CD4-positive, alpha-beta T cell treated with Interleukin-4 for 1 hour (primary cell): ENCODE measurements at regions not wholly inside any gene's neighbourhood (a gene's known extent, or its start where the extent isn't known, plus 50 kb on each side); places are given as distances from the start of the nearest gene placed in this dataset.
"Not testable (repeated sequence)": the region's sequence is repeated elsewhere in the genome, so short reads cannot be mapped to it uniquely, and the experiment has no call there.

Experiments used
- DNase-seq, 2 donors: peaks; one replicate each; pipeline ENCODE4 v3.0.0-alpha.2; 2020 to 2022

DNA sequence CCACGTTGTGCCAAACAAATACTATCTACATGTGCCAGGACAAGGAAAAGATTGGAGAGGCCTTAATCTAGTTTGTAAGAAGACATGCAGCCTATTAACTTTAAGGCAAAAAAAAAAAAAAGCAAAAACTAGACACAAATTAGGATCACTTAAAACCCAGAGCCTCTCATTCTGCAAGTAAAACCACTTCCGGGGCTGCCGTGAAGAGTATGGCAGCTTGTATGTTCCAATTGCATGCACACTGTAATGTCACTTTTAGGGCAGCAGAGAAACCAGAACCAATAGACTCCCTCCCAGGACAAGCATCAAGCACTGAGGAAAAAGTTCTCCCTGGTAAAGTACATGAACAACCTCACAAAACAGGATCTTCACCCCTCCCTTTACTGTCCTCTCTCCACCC lies 70.6 kb downstream of the RSL24D1 start:
- DNase-seq: no peak

DNA sequence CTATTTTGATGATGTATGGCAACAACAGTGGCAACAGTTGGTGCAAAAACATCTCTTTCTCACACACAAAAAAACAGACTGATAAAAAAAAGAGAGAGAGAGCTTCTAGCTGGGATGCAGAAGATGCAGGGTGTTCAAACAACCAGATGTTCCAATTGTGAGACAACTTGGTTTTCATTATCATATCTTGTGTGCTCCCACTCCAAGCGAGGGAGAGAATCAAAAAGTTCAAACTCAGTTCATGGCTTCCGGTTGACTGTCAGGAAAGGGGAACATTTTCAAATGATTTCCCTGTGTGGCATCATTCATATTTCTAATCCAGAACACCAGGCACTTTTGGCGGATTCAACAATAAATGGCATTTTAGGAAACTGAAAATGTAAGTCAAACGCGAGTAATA lies 72.1 kb downstream of the RSL24D1 start:
- DNase-seq: no peak

DNA sequence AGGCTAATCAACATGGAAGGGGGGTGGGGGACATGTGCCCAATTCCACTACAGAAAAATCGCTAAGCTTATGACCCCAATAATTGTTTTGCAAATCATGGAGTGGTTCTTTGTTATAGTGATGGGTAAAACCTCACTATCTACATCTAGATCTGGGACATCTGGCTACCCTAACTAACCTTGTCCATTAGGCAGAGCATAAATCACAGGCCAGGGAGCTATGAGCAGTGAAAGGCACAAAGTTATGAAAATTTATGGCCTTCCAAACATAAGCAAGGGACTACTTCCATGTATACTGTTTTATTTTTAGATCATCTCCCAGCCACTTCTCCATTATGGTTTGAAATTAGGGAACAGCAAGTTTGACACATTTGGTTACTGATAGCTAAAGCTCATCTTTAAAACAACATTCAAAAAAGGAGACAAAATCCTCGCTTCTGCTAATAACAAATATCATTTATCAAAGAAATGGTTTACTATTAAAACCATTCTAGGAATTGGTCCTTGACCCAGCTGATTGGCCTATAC lies 78.3 kb downstream of the RSL24D1 start:
- no peak for DNase-seq

DNA sequence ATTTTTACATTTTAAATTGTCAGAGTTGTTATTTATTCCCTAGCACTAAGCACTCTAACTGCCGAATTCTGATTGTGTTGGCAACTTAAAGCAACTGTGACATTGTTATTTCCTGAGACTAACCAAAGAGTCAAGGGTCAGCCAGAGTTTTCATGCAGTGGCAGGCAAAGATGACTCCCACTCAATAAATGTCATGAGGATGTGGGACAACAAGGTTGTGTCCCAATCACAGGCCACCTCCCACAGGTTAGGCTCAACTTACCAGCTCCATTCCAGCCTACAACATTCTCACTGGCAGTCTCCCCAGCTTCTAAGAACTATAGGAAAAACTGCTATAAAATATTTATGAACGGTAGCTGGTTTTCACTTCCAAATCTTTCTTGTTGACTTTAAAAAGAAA lies 80.1 kb downstream of the RSL24D1 start:
- DNase-seq: no peak

GRCh38 chr15:55113736-55114135 lies 83.0 kb downstream of the RSL24D1 start:
- no peak for DNase-seq

- DNase-seq: no peak
Observed at GRCh38 chr15:55112706-55113105, 84.0 kb downstream of the RSL24D1 start.

DNA sequence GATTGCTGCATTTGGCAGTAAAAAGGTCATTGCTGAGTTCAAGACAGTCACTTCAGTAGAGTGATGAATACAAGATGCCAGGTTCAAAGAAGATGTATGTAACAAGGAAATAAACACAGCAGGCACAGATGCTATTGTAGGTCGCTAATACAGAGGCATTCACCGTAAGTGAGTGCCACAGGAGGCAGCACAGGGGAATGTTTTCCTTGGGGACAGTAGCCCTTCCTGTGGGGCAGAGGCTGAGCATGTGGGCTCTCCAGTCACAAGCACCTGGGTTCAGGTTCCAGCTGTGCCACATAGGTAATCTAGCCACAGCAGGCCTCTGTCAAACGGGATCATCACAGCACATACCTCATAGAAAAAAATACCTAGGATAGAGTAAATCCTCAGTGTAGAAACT lies 86.3 kb downstream of the RSL24D1 start:
- DNase-seq: no peak

DNA sequence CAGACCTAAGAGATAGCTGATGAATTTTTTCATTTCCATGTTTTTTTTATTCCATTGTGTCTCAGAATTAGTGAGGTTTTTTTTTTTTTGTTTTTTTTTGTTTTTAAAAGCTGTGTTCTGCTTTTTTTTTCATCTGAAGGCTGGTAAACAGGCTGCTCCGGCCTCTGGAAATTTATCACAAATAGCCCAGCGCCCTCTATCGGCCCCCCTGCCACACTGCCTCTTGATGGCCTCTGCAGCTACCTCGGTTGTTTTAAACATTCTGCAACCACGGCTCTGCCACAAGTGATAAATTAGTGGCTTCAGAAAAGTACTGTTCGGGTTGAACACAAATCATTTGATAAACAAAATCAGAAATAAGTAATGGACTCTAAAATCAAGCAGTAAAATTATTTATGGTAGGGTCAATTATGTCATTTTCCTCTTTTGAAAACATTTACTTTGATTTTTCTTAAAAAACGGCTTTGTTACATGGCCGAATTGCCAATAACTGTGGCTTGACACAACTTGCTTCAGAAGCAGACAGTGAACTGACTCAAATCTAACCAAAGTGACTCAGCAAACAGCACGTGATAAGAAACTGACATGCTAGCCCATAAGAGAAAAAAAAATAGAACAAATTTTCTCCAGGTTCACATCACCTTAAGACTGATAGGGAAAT lies 87.8 kb downstream of the RSL24D1 start:
- DNase-seq: peak; percentile 35 to 37

GRCh38 chr15:55108448-55108847 lies 88.3 kb downstream of the RSL24D1 start:
- no peak for DNase-seq

GRCh38 chr15:55106155-55106554 lies 90.6 kb downstream of the RSL24D1 start:
- DNase-seq: no peak

GRCh38 chr15:55094136-55094535 lies 102.6 kb downstream of the RSL24D1 start:
- DNase-seq: no peak

DNA sequence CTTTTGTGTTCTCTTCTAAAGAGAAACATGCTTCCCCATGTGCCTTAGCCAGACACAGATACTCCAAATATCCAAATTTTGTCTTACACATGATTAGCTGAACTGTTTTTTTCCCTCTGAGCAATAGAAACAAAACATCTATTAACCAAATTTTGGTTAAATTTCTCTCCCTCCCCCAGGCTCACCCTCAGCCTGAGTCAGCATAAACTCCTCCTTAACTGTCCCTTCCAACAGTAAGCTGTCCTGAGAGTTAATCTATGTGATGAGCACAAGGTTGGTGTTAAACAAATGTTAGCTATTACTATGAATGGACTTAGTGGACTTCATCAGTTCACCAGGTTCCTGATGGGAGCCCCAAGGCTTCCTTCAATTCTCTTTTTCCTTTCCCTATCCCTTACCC lies 108.5 kb downstream of the RSL24D1 start:
- no peak for DNase-seq

- DNase-seq: no peak
Observed at GRCh38 chr15:55084673-55085072, 112.1 kb downstream of the RSL24D1 start.

- DNase-seq: no peak
Observed at GRCh38 chr15:55084216-55084615, 112.5 kb downstream of the RSL24D1 start.

DNA sequence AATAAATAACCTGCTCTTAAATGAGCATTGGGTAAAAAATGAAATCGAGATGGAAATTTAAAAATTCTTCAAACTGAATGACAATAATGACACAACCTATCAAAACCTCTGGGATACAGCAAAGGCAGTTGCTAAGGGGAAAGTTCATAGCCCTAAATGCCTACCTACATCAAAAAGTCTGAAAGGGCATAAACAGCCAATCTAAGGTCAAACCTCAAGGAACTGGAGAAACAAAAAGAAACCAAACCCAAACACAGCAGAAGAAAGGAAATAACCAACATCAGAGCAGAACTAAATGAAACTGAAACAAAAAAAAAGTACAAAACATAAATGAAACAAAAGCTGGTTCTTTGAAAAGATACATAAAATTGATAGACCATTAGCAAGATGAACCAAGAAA lies 119.7 kb downstream of the RSL24D1 start:
- peak in 1 of 2 donors; percentile 26 for DNase-seq

DNA sequence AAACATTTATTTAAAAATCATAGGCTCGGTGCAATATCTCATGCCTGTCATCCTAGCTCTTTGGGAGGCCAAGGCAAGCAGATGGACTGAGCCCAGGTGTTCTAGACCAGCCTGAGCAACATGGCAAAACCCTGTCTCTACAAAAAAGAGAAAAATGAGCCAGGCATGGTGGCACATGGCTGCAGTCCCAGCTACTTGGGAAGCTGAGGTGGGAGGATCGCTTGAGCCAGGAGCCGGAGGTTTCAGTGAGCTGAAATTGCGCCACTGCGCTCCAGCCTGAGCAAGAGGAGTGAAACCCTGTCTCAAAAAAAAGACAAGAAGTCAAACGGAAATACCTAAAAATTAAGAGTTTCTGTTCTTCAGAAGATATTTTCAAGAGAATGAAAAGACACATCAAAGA lies 122.3 kb downstream of the RSL24D1 start:
- DNase-seq: no peak

DNA sequence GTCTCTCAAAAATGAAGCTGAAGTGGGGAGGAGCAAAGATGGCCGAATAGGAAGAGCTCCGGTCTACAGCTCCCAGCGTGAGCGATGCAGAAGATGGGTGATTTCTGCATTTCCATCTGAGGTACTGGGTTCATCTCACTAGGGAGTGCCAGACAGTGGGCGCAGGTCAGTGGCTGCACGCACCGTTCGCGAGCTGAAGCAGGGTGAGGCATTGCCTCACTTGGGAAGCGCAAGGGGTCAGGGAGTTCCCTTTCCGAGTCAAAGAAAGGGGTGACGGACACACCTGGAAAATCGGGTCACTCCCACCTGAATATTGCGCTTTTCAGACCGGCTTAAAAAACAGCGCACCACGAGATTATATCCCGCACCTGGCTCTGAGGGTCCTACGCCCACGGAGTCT lies 132.8 kb downstream of the RSL24D1 start:
- not testable (repeated sequence) for DNase-seq

DNA sequence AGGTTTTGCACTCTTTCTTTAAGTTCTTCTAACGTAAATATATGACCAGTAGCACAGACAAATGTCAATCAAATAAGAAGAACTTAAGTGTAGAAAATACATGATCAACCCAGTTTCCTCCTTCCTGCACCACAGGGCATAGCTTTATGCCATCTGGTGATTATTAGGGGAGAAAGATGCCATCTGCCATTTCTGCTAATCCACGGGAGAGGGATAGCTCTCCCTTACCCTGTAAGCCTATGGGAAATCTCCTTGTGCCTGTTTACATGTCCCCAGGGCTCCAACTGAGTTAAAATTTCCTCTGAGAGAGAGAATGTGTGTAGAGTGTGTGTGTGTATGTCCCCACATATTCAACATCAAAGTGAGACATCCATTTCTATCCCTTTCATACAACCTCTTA lies 135.9 kb downstream of the RSL24D1 start:
- no peak for DNase-seq

DNA sequence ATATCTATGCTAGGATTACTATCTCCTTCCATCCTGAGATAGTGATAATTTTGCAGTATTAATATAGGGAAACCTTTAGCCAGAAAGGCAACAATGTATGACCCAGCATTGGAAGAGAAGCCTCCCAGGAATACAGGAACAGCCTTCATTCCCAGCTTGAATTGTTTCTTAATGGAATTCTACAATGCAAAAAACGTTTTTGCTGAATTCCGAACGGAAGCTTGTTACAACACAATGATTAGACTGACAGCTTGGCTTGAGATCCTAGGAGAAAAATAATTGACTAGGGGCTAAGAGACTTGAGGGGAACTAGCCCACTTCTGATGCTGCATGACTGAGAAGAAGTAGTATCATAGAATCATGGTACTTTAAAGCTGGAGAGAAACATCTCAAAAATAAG lies 140.2 kb downstream of the RSL24D1 start:
- no peak for DNase-seq

DNA sequence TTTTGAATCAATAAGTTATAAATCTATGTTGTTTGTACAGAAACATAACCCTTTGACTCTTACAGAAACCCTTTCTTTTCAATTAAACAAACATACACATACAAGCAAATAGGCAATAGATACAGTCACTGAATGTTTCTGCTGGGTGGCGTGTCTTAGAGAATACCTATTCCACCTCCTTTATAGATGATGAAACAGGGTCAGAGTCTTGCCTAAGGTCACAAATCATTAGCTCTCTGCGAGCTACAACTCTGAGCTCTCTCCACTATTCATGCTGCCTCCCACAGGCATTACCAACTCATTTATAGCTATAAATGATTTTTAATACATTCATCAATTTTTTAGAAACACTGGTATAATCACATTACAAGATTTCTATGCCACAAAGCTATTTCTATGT lies 152.6 kb downstream of the RSL24D1 start:
- DNase-seq: no peak

DNA sequence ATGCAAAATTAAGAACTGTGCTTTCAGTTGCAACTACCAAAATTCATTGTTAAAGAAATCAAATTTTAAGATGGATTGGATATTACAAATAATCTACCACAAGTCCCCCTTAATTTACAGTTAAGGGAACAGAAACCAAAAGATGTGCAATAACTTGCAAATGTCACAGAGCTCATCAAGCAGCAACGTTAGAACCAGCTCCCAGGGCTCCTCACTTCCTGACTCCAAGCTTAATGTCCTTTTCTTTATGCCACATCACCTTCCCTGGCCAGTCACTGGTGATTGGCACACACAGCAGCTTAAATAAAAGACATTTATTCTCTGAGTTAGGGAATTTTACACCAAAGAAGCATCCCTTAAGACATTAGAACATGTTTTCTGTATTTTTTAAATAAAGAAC lies 159.7 kb downstream of the RSL24D1 start:
- no peak for DNase-seq

DNA sequence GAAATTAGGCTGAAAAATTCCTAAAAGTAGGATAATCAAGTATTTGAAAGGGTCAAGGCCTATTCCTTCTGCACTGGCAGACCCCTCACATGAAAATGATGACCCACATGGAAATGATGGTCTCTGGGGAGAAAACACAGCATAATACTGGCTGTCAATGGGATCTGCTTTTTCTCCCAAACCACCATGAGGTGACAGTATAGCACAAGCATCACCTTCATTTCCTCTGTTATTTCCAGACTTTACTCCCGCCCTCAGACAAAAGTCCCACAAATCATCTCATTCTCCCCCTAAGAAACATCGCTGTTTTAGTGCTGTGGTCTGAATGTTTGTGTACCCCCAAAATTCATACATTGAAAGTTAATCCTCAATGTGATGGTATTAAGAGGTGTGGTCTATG lies 161.0 kb downstream of the RSL24D1 start:
- DNase-seq: no peak

- no peak for DNase-seq
Observed at GRCh38 chr15:55033574-55033973, 163.2 kb downstream of the RSL24D1 start.

DNA sequence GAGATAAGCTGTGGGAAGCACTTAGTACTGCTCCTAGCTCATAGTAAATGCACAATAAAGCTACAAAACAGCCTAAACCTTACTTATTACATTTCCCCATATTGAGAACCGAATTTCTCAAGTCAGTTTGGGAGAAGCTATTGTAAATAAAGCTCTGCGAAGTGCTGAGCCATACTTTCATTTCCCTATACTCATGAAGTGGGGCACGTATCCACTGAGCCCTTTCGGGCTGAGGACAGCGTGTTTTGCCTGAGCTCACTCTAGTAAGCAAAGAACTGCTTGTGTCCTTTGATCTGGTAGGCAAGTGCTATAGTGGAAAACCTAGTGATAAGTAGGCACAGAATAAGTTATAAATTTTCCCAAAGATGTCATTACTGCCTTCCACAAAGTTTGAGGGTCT lies 165.0 kb downstream of the RSL24D1 start:
- no peak for DNase-seq

DNA sequence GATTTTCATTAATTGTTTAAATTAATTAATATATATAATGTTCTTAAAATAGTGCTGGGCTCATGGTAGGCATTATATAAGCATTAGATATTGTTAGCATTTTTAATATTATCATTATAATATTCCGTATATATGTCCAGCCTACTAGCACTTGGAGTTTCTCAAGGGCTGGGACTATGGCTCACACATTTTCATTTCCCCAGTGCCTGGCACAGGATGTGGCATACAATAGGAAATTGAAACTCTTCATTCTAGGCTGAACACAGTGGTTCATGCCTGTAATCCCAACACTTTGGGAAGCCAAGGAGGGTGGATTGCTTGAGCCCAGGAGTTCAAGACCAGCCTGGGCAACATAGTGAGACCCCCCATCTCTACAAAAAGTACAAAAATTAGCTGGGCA lies 170.4 kb downstream of the RSL24D1 start:
- no peak for DNase-seq
